Midbrain (tissue), 1 donor: ENCODE measurements at regions not wholly inside any gene's neighbourhood (a gene's known extent, or its start where the extent isn't known, plus 50 kb on each side); places are given as distances from the start of the nearest gene placed in this dataset.

Experiments used
- DNase-seq: peaks from one replicate; lab custom pipeline; 2025; lab: John Stamatoyannopoulos, UW

DNA sequence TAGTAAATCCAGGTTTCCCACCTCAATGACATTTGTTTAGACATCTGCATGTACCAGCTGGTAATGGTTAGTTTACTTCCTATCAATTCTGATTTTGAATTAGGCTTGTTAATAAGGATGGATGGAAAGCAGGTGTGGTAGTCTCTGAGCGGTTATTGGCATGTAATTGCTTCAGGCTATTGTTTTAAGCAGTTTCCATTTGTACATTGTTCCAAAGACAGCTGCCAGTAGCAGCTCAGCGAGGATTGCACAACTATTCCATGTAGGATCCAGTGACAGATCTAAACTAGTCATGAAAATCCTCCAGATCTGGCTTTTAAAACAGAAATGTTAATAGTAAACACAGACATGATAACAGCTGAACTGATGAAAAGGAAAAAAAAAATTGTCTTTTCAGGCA is 436.0 kb upstream of the ADARB2 start:
- DNase-seq, result no peak

DNA sequence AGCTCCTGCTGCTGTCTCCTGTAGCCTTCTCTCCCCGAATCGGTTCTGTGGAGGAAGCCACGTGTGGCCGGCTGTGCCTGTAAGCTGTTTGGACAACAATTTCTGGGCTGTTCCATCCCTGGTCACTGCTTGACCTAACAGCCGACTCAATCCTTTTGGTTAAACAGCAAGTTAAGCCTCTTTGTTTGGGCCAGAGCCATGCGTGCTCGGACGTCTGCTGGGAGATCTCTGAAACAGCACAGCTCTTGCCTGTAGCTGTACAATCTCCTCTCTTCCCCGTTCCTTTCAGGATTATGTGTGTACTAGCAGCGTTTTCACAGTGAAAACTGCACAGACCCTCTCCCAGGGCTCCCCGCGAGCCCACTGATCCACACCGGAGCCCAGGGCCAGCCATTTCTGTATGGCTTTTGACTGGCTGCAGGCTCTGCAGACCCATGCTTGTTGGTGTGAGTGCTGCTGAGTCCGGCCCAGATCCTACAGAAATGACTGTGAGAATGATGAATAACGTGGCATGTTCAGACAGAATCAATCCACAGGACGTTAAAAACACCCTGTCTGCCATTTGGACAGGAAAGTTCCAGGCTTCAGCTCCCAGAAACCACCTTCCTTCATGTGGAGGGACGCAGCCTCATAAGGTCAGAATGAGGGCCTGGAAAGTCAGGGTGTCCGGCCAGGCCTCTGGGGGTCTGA is 428.6 kb upstream of the ADARB2 start:
- no peak for DNase-seq

DNA sequence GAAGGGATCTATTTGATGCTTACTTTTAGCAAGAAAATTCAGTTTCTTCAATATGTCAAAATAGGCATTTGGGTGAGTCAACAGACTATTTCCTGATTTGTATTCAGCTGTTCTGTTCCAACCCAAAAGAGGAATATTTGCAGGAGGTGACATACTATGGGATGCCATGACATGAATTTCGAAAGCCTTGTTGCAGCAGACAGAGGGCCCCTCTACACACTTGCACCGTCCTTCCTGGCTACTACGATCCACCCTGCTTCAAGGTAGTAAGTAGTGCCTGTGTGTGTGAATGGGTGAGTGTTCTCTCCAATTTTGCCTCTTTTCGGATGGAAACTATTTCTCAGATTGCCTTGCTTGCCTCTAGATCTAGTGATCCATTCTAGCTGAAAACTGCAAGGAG is 413.0 kb upstream of the ADARB2 start:
- no peak for DNase-seq

DNA sequence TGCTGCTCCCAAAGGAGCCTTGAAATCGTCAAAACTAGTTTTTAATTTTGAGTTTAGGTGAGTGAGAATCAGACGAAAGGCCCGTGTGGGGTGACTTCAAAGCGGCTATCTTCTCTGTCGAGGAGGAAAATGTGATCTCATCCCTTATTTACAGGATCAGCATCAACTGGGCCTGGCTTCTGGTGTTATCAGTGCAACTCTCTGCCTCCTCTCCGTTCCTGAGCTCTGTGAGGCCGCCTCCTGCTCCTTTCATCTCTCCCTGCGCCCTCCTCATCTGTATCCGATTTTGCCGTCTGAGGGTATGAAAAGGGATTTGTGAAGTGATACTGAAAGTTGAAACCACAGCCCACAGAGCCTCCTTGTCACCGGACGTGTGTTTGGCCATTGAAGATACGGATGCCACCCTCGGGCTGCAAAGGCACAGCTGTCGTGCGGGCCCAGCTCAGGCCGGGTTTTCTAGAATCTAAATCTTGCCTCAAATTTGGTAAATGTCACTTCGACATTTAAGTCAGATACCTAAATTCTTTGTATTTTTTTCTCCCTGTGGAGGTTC is 408.7 kb upstream of the ADARB2 start:
- DNase-seq, result no peak

DNA sequence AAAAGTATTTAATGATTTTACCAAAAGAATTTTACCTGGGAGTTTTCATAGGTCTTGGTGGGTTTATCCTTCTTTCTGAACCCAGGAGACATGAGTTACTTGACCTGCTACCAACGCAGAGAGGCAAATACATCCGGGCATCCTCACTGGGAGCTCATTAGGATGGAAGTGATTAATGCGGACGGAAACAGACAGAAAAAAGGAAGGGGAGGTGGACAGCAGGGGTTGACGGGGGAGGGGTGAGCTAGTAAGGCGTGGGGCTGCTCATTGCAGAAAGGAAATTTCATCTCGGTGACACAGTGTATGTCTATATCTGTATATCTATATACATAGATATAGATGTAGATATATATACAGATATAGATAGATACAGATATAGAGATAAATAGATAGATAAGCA is 408.2 kb upstream of the ADARB2 start:
- no peak for DNase-seq

DNA sequence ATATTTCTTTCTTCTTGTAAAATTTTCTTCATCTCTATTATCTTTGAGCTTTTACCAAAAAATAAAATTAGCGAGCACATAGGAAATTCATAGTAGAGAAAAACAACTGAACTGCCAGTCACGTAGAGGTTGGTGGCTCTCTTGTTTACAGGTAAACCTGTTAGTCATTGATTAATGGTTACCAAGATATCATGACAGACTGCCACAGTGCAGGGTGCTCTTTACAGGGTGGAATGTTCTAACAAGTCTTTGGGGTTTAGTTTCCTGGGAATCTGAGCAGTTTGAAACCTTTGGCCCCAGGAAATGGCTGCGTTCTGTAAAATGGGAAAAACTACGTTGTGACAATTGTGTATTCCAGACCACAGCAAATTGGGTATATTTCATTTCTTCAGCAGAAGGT is 407.3 kb upstream of the ADARB2 start:
- DNase-seq, result no peak

GRCh38 chr10:2143213-2143835 is 406.0 kb upstream of the ADARB2 start:
- no peak for DNase-seq

- DNase-seq, result no peak
Measured at GRCh38 chr10:2139746-2140145, 402.4 kb upstream of the ADARB2 start.

GRCh38 chr10:2137549-2138174 is 400.3 kb upstream of the ADARB2 start:
- no peak for DNase-seq

DNA sequence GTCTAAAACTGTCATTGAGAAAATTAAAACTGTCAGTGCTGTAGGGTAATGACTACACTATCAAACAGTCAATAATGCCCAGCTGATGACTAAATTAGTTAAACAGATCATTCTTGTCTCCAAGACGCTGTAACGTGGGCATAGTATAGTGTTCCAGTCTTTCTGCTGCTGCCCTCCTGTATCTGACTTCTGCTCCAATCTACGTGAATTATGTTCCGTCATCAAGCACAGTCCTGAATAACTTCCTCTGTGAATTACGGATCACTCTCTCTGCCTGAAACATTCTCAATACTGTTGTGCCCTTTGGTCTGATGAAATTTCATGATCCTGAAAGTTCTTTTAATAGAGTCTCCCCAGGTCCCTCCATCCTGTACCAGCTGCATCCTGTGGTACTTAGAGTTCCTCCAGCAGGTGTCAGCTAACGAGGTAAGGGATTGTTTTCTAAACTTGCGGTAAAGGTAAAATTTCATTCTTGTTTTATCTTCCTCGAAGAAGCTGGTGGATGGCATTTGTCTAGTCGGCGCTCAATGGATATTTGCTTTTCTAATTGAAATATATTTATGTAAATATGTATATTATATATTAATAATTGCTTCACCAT is 393.5 kb upstream of the ADARB2 start:
- DNase-seq, result no peak

DNA sequence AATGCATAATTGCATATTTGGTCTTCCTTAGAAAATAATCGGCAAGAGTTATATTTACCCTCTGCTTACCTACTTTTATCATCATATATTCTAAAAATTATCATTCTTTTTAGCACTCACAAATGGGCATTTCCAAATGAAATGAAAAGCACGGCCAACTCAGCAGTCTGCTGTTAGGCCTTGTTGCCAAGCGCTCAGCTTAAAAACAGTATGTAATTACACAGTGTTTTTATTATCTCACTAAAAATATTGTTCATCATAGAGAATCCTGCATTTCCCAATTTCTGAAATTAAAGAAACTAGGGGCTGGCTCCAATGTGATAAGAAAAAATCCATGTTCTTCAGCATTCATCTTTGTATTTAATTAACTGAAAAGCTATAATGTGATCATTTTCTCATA is 391.7 kb upstream of the ADARB2 start:
- DNase-seq, result no peak

- no peak for DNase-seq
Measured at GRCh38 chr10:2124135-2124534, 386.8 kb upstream of the ADARB2 start.

DNA sequence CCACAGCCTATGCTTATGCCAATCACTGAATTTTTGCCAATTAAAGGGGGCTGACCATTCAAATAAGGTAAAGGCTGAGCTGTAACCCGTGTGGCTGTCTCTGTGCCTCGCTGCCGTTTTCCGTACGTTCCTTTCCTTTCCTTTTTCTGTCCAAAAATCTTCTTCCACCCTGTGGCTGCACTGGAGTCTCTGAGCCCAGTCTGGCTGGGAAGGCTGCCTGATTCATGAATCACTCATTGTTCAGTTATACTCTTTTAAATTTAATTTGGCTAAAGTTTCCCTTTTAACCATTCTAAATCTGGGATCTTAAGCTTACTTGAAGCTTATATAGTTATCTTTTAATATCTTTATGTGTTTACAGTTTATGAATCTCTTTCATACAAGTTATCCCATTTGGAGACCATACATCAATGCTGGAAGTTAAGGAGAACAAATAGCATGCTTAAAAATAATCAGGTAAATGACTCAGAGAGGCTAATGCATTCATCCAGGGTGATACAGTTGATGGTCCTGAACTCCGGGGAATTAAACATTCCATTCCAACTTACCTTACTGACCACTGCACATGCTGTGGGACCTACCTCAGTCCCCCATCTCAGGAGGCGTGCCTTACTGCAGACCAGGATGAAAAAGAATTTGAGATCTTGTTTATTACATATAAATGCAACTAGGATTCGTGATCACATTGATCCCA is 385.3 kb upstream of the ADARB2 start:
- no peak for DNase-seq

- no peak for DNase-seq
Measured at GRCh38 chr10:2121929-2122328, 384.6 kb upstream of the ADARB2 start.

GRCh38 chr10:2121315-2121714 is 384.0 kb upstream of the ADARB2 start:
- no peak for DNase-seq

GRCh38 chr10:2120746-2121145 is 383.4 kb upstream of the ADARB2 start:
- no peak for DNase-seq

DNA sequence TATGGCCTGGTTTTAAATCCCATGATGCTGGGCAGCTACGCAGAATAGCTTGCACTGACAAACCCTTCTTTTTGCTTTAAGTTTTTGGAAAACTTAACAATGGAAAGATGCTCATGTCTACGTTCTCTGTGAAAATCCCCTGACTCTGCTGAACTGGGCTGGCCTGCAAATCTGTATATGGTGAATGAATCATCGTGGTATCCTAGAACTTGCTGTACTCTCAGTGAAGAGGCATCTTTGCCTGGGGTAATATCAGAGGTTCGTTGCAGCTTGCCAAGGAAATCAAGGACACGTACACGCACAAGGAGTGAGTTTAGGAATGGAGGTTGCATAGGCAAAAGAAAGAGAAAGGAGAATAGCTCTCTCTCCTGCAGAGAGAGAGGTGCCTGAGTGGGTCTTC is 382.0 kb upstream of the ADARB2 start:
- DNase-seq, result no peak

- no peak for DNase-seq
Measured at GRCh38 chr10:2118201-2118600, 380.9 kb upstream of the ADARB2 start.

DNA sequence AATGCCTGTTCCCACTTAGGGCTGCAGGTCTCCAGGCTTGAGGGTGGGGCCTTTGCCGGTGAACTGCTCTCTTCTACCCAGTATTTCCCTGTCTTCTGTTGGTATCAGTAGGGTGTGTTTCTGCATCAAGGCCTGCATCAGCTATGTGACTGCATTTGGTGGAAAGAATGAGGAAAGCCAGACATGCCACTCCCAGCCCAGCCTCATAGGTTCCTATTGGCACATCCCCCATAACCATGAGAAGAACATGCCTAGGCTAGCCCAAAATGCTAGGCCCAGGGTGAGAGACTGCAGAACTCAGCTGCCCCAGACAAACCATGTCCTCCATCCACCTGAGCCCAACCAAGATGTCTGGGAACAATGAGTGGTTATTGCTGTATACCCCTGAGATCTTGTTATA is 380.3 kb upstream of the ADARB2 start:
- DNase-seq, result no peak

DNA sequence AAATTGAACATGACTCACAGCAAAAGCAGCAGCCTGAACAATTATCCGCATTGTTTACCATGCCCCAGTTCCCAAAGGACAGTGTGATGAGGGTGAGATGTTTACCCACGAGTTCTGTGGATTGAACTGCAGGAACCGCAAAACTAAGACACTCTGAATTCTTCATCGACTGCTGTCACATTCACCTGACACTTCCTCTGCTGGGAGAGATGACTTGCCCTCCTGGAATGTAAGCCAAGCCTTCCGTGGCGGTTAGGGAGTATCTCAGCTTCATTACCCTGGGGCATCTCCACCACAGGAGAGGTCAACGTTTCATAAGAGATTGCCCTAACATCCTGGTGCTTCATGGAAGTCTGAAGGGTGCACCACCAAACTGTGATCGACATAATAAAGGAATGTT is 374.6 kb upstream of the ADARB2 start:
- no peak for DNase-seq

- no peak for DNase-seq
Measured at GRCh38 chr10:2108496-2108895, 371.2 kb upstream of the ADARB2 start.

DNA sequence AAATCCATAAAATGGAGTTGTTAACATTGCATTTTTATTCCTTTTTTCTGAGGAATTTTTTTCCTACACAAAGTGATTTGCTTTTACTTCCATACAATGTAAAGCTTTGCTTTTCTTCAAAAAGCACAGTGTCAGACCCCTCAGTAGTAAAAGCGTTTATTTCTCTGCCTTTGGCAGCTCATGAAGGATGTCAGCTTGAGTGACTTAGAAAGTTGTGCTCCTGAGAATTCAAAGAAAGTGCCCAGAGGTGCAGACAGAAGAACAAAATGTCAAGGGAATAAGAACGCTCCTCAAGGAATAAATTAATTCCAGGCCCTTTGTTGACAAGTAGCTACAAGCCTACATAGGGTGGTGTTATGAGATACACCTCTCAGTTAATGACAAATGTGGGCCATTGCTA is 369.3 kb upstream of the ADARB2 start:
- DNase-seq, result no peak
